HG02981 (cell line): ENCODE measurements at regions not wholly inside any gene's neighbourhood (a gene's known extent, or its start where the extent isn't known, plus 50 kb on each side); places are given as distances from the start of the nearest gene placed in this dataset.

ENCODE experiments used
- ATAC-seq: cut with Tn5 transposase; IDR thresholded peaks from one replicate; pipeline ENCODE4 v1.9.1; 2021; ENCODE audit warnings: mild to moderate bottlenecking, moderate library complexity; ENCODE audit not compliant: unreplicated experiment

DNA sequence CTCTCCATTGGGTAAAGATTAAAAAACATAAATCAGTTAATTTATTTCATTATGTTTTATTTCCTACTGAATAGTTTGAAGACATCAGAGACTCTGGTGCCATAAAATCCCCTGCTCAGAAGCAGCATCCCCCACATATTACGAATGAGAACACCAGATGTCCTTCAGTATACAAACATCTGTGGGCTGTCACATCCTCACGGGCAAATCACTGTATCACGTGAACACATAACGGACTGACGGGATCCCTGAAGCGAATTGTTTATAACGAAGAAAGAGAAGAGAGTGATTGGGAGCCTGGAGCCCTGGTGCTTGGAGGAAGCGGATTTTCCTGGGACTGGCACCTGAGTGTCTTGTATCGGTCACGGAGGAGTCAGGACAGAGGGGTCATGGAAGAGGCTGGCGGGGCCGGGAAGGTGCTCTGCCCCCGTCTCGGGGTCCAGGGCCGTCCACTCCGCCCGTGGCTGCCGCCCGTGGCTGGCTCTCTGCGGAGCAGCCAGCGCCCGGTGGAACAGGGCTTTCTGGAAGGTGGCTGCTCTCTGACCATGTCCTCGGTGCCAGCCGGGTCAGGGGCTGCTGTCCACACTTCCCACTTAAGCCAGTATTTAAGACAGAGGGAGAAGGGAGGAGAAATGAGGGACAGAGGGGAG, 452.7 kb upstream of the FAT1 start:
- no peak for ATAC-seq

DNA sequence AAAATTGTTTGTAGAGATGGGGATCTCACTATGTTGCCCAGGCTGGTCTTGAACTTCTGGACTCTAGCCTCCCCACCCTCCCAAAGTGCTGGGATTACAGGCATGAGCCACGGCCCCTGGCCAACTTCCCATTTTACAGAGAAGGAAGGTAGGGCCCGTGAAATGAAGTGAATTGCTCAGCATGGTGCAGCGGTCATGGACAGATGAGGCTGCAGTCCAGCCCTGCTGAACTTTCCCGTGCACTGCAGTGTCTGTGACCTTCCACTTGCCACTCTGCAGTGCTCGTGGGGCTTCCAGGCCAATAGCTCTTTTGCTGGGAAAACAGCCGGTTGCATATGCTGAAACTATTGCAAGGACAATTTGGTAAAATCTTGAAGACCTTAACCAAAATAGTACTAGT, 454.4 kb upstream of the FAT1 start:
- ATAC-seq = no peak

DNA sequence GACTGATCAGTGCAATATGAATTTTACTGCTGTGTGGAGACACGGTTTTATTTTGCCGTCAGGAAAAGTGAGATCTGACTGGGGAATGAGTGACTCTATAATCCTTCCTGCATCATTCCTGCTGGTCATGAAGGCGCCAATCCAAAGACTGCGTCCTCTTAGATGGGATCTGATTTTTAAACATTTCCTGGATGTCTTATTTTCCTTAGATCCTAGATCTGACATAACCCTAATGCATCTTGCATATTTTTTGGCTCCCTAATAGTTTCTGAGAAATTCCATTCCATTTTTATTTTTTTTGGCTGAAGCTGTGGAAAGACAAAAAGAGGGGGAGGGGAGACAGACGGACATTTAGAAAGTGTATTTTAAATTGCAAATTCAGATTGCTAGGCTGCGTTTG, 454.9 kb upstream of the FAT1 start:
- ATAC-seq = no peak

DNA sequence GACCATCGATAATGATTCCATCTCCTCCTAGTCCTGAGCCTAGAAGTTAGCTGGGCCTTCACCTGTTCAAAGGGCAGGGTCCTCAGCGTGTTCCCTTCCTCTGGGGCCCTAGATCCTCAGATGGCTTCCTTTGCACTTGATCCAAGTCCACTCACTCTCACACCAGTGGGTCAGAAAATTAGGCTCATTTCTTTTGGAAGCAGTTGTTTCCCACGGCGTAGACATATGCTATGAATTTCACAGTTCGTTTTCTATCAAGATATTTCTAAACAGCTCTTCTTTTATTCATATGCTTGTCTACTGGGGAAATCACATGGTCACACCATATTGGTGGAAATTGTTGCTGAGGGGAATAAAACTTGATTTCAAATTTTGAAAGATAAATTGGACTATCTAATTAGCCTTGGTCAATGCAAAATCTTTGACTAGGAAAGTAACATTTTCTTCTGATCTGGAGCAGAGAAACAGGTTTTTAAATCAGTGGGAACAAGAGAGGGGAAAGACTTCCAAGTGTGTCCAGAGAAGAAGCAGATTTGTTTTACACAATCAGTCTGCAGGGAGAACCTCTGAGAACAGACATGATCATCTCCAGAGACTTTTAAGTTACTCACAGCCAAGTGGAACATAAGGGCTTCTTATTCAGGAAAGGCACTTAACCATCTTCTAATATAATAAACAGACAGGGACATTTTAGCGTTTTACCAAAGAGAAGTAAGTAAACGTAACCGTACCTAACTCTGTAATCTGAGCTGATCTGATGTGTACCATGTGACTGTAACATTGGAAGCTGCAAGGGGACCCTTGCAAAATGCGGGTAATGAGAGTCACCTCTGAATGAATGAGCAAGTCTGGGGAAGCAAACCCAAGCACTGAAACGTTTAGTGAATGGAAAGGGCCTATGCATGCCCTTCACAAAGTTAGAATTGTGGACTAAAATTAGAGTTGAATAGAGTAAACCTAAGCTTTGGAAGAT, 455.7 kb upstream of the FAT1 start:
- no peak for ATAC-seq

DNA sequence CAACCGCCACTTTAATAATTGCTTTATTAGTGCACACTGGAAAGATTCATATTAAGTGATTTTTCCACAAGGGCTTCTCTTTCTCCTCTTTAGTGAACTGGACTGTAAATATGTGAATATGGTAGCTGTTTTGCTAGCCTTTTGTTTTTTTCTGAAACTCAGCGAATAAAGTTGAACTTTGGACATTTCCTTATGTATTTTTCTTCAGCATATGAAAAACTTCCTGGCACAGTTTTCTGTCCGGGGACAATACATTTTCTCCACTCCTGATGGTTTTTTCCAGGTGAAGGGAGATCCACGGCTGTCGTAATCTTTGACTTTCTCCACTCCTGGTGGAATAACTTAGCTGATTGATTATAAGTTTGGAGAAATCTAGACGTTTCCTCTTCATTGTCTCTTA, 457.4 kb upstream of the FAT1 start:
- ATAC-seq = no peak

DNA sequence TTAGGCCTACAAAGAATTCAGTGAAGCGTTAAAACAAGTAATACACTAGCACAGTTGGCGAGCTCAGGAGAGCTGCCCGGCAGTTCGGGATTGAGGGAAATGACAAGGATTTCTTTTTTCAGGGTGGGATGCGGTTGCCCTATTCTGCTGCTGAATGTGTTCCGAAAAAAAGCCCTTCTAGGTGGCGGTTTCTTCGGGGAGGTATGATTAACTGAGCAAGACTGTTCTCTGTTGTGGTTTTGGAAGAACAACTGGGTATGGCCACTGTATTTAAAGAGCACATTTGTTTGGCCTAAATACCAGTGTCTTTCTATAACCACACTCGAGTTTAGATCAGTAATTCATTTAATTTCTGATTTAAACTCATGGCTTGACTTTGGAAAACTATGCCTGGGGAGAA, 459.7 kb upstream of the FAT1 start:
- no peak for ATAC-seq

DNA sequence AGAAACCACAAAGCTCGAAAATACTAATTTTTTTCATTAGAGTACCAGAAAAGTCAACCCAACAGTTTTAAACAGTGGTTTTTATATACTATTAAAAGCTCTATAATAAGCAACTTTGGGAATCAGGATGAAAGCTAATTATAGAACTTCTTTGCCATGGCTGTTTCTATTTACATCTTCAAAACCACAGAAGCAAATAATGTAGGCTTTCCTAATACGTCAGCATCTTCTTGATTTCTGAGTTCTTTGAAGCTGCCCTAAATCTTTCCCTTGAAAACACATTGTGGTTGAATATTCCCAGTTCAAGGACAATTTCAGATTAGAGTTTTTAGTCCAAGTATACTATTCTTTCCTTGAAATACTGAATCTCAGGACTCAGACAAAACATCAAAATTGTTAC, 460.2 kb upstream of the FAT1 start:
- no peak for ATAC-seq

DNA sequence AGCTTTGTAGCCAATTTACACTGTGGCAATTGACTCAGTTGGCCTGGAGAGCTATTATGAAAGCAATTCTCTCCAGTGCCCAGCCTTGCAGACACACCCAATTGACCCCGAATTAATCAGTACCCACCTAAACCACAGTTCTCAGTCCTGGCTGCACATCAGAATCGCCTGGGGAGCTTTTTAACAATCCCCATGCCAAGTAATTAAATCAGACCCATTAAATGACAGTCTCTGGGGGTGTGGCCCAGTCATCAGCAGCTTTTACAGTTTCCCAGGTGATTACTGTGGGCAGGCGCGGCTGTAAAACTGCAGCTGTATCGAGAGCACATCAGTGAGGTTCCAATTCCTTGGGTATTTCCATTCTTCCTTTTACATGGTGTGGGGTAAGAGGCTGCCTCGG, 460.9 kb upstream of the FAT1 start:
- no peak for ATAC-seq

DNA sequence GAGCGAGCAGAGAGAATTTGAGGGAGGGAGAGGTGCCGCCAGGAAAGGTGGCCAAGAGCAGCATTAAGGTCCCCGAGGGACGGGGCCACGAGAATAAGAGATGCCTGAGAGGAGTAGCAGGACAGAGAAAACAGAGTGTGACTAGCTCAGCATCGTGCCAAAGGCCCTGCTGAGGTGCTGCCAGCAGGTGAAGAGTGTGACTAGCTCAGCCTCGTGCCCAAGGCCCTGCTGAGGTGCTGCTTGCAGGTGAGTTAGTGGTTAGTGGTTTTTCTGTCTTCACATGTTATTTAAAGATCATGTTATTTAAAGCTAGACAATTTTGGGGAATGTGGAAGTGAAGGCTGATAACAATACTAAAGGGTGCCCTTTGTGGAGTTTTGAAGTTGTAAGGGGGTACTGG, 464.5 kb upstream of the FAT1 start:
- ATAC-seq = no peak

DNA sequence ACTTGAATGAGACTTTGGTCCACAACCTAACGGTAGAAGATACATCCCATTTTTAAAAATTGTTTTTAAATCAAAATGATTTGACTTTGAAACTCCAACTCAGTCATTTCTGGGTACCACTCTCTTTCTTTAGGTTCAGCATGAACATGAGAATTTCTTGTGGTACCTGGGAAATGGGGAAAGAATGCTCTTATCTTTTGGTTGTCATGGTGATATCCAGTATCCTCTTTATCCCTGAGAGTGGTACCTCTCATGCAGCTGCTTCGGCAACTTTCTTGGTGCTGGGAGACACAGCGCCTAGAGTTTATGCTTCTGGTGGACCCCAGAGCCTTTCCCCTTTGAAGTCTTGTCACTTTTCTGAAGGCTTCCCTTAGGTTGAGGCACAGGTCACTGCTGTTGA, 465.1 kb upstream of the FAT1 start:
- ATAC-seq = no peak

DNA sequence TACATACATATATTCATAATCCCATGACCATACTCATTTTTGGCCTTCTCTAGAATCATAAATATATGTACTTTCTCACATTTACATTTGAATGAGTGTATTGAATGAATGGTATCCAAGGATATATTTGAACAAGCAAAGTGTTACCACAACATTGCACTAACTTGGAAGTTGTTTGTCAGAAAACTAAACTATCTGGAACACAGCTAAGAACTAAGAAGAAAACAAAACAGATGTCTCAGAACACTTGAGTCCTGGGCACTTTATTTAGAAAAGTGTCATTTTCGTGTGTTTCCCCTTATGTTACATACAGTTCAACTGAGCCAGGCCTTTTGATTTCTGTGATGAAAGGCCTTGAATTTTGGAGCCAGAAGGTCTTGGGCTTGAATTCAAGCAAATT, 466.7 kb upstream of the FAT1 start:
- no peak for ATAC-seq

DNA sequence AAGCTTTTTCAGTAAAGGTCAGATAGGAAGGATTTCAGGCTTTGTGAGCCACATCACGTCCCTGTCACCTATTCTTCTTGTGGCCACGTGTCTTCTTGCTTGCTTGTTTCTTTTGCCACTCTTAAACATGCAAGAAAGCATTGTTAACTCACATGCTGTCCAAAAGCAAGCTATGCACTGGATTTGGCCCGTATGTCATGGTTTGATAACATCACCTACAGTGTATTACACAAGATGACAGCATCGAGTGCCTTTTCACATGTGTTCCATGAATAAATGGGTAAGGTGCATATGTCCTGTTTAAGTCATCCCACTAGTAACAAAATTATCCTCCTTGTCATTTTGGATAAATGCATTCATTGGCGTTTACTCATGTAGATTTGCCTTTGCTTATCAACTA, 468.0 kb upstream of the FAT1 start:
- no peak for ATAC-seq

DNA sequence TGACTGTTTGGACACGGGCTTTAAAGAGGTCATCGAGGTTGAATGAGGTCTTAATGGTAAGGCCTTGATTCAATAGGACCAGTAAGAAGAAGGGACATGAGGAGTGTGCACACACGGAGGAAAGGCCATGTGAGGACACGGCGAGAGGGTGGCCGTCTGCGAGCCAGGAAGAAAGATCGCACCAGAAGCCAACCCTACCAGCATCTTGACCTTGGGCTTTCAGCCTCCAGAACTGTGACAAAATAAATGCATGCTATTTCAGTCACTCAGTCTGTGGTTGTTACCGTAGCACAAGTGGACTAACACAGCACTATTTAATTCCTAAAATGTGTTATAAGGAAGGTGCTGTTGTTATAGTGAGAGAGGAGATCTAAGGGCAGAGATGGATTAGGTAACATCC, 468.6 kb upstream of the FAT1 start:
- ATAC-seq = no peak

DNA sequence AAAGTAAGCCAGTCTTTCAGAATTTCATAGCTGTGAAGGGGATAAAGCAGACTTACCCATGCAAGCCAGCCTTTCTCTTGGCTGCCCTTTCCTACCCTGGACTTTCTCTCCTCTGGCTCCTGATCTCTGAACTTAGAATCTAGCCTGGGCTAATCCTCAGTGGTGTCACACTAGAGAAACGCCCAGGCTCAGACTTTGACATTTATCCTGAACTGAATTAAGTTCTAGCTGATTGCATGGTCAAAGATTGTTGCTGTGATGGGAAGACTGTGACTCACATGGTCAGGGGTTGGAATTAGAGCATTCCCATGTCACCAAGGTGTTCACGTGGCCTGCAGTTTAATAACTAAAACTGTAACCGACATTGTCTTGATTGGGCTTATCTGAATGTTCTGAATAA, 469.5 kb upstream of the FAT1 start:
- no peak for ATAC-seq

DNA sequence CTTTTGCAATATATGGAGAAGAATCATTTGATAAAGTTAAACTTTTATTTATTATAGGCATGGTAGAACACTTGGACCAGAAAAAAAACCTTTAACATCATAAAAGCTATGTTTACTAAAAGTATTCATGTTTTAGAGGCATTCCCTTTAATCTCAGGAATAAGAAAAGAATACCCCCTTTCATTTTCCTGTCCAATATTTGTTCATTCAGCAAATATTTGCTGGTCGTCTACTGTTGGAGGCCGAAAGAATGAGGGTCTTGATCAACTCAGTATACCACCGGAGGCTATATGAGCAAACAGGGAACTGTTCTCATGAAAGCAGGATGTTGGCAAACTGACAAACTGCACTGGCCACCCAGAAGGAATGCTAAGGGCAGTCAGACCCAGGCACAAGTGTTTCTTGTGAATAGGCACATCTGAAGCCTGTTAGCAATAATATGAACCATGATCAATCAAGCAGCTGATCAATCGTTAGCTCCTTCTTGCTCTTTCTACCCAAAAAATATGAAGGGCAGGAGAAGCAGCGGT, 480.8 kb upstream of the FAT1 start:
- ATAC-seq = no peak

DNA sequence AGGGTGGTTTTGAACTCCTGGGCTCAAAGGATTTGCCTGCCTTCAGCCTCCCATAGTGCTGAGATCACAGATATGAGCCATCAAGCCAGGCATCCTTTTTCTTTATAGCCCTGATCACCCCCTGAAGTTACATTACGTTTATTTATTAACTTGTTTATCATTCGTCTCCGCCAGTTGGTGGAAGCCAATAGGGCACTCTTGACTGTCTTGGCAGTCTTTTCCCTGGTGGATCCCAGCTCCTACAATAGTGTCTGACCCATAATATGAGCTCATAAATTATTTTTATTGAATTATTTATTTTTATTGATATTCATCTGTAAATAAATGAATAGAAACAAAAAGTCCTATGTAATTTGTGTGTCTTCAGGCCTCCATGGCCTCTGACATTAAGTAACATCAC, 484.3 kb upstream of the FAT1 start:
- no peak for ATAC-seq

DNA sequence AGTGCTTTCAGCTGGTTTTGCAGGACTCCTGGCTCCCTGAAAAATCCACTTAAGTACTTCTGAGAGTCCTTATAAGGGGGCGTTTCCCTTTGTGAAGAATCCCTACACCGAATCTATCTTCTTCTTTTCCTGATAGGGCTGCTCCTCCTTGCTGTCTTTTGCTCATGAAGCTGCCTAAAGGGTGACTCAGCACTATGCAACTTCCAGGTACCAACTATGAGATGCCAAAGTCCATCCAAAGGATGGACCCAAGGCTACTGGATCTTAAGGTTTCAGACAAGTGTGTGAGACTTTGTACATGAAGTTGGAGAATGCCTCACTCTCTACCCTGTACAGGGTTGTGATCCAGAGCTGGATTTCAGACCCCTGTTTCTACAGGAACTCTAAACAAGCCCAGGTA, 485.0 kb upstream of the FAT1 start:
- no peak for ATAC-seq

DNA sequence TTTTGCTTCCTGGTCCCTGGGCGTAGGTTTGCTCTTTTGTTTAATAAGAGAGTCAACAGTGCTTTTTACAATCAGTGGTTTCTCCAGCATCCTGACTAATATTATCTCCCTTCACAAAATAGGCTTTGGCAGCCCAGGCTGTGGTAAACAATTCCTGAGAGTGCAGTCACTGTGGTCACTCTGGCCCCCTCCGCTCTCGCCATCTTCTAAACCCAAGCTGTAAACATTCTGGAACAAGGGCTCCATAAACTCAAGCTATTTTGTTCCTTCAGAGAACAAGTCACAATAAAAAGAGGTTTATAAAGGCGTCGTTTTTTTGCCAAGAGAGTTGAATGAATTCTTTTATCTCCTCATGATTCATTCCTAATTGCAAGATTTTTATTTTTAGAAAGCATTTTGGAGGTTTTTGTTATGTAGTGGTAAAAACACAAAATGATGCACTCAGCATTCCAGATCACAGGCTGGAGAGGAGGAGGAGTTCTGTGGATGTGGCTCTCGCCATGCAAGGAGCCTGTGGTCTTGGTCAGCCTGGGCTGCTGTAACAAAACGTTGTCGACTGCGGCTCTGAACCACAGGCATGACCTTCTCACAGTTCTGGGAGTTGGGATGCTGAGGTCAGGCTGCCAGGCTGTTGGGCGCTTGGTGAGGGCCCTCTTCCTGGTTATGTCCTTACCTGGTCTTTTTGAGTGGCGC, 486.4 kb upstream of the FAT1 start:
- no peak for ATAC-seq

DNA sequence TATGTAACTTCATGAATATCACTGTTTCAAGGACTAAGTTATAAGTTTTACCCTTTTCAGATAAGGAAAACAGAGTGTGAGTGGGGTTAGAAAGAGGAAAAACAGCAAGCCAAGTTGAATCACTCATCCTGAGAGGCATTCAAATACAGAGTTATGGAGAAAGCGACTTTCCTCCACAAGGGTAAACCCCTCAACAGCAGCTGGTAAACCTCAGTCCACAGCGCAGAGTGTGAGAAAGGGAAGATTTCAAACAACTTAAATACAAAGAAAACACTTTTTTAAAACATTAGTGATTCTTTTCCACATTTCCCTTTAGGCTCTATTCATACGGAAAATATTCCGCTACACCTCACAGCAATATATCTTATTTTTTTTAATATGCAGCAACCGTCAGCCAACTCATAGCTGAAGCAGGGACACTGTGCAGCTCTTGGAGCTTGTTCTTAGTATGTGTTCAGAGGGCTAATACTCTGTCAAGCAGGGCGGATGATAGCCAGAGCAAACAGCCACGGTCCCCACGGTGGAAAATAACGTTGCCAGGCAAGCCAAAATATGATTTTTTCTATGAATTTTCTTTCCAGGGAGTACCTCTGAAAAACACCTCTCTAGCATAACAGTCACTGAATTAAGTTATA, 488.9 kb upstream of the FAT1 start:
- ATAC-seq = no peak

DNA sequence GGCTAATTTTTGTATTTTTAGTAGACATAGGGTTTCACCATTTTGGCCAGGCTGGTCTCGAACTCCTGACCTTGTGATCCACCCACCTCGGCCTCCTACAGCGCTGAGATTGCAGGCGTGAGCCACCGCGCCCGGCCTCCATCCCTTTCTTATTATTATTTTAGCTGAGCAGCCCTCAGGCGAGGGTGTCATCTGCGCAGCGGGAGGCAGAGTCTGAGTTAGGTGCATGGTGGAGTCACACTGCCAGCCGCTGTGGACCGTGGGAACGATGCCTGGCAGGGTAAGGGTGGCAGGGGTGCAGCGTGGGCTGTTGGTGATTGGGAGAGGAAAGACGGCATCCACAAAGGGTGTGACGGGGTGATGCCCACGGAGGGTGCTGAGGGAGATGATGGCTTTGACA, 491.8 kb upstream of the FAT1 start:
- ATAC-seq = no peak

DNA sequence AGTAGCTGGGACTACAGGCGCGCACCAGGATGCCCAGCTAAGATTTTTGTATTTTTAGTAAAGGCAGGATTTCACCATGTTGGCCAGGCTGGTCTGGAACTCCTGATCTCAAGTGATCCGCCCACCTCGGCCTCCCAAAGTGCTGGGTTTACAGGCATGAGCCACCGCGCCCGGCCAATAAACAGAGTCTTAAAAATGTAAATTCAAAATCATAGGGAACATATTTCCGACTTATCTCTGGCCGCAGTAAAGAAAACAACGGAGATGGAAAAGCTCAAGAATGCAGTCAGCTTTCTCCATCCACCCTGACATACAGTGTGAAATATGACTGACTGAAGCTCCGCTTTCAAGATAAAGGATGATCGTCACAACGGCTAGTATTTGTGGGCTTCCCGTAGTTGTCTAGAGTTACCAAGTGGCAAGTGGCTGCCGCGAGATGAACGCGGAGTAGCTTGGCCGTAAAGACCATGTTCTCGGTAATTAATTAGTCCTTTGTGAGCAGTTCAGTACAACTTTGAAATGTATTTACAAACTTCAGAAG, 495.1 kb upstream of the FAT1 start:
- no peak for ATAC-seq
